ENCODE measurements at regions not wholly inside any gene's neighbourhood (a gene's known extent, or its start where the extent isn't known, plus 50 kb on each side); places are given as distances from the start of the nearest gene placed in this dataset.

GRCh38 chr9:4386819-4387218, 87.0 kb upstream of the GLIS3 start:
- peak; percentile 94 for FAIRE-seq
- no peak for DNase-seq (ENCODE audit: insufficient read length, low spot score)

DNA sequence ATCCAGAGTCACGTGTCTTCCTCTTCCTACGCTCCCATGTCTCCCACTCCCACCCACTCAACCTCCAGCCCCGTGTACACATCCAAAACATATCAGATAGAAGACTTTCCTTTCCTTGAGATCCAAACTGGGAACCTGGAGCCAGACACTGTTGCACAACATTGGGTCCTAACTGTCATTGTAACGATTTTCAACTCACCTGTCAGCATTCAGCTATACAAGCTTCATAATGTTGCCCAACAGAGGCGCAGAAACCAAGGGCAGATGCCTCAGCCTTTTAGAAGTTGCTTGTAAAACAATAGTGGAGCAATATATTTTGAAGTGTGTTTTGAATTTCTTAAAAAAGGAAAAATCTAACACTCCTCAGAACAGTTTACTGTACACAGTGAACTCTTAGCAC, 84.9 kb upstream of the GLIS3 start:
- no peak for FAIRE-seq
- DNase-seq (ENCODE audit: insufficient read length, low spot score): no peak

DNA sequence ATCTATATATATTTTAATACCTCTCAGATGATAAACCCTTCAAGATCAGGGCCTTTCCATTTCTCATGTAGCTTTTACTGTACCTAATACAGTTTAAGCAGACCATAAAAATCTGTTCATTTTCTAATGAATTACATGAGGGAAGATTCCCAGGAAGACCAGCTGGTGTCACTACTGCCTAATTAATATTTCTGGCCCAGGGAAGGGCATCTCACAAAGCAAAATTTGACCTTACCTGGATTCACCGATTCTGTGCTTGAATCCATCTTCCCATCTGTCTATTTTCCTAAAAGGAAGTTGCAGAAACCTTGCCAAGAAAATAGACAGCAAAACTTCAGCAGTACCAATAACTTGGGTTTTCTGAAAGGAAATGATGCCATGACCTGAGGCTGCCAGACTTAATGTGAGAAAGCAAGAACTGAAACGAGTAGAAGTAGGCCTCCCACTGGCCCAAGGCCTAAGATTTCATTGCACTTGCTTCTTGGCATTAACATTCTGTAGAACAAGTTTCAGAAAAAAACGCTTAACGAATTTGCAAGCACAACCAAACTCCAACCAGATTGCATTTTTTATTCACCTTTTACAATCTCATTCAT, 83.0 kb upstream of the GLIS3 start:
- FAIRE-seq (peak; percentile 95), DNase-seq (ENCODE audit: insufficient read length, low spot score) (peak; percentile 19)

- FAIRE-seq (no peak), DNase-seq (ENCODE audit: insufficient read length, low spot score) (no peak)
These were observed 81.9 kb upstream of the GLIS3 start for GRCh38 chr9:4381744-4382143.

GRCh38 chr9:4380406-4380805, 80.5 kb upstream of the GLIS3 start:
- FAIRE-seq (no peak), DNase-seq (ENCODE audit: insufficient read length, low spot score) (no peak)

DNA sequence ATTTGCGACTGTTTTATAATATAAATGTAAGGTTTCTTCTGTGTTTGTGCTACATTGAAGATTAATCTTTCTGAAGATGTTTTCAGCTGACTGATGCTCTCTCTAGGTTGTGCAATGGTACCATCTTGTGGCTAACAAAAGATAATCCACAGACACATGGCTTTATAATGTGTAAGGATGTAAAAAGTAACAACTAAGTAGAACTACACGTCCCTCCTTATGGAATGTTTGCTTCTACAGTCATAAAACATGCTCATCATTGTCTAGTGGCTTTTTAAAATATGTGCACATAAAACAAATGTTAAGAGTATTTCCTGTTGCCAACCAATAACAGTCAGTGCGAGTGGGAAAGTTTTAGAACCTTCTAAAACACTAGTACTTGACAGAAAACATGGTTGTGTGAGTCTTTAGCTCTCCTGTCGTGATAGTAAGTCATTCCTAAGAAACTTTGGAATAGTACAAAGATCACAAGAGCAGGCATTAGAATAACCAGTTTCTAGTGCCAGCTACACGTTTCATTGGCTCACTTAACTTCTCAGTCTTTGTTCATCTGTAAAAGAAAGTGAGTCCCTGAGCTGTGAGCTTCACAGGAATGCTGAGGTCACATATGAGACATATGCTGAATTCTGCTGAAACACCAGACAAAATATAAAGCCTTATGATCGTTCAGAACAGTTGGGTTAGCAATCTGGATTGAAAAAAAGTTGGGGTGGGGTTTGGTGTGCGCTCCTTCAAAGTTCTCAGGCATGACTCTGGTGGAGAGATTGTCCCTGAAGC, 75.7 kb upstream of the GLIS3 start:
- no peak for FAIRE-seq
- no peak for DNase-seq (ENCODE audit: insufficient read length, low spot score)

- no peak for FAIRE-seq
These were observed 71.2 kb upstream of the GLIS3 start for GRCh38 chr9:4371108-4371507.

GRCh38 chr9:4370501-4370900, 70.6 kb upstream of the GLIS3 start:
- no peak for FAIRE-seq
- no peak for DNase-seq (ENCODE audit: insufficient read length, low spot score)

More at GRCh38 chr9:4371108-4371507, 71.2 kb upstream of the GLIS3 start:
- no peak for DNase-seq (ENCODE audit: insufficient read length, low spot score)

DNA sequence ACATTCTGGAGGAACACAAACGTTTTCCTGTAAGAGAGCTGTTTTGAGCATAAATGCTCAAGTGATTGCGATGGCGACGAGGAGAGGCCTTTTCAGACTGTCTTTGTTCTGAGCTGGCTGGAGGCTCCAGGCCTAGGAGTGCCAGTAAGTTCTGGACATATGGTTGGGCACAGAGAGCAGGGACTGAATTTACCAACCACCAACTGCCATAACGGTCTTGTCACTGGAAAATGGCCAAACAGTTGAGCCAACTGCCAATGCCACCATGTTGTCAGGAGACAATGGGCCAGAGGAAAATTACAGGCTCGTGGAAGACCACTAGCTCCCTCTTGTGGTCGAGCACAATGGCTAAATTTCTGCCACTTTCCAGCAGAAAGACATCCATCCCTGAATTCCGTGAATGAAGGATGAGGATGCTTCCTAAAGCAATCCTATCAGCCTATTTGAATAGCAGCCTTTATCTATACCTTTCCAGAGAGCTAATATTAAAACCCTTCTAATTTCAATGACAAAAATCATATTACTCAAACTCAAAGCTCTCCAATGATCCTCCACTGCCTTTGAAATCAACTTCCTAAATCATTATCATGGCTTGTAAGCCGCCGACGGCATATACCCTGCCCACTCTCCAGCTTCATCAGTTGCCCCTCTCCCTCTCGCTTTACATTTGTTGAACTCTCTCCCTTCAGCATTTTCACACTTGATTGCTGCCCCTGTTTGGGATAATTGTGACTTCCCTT, 66.9 kb upstream of the GLIS3 start:
- DNase-seq (ENCODE audit: insufficient read length, low spot score): peak; percentile 14
- FAIRE-seq: peak; percentile 42

GRCh38 chr9:4365055-4365454, 65.2 kb upstream of the GLIS3 start:
- no peak for FAIRE-seq
- DNase-seq (ENCODE audit: insufficient read length, low spot score): no peak

GRCh38 chr9:4362281-4362680, 62.4 kb upstream of the GLIS3 start:
- FAIRE-seq: no peak
- DNase-seq (ENCODE audit: insufficient read length, low spot score): no peak

DNA sequence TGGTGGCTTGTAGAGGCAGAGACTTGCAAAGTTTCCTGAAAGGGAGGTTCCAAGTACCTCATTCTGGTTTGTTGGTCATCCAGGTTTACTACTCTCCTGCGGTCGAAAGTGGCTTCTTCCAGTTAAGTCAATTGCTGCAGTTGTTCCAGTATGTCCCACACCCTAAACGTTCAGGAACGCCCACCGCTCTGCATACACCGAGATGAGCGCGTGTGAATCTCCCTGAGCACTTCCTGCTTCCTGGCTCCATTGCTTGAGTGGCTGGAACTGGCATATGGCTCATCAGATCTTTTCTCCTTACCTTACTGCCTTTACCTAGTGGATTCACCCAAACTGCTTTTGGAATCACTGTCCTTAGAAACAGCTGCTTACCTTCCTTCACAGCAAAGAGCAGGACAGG, 59.1 kb upstream of the GLIS3 start:
- FAIRE-seq (no peak), DNase-seq (ENCODE audit: insufficient read length, low spot score) (no peak)

GRCh38 chr9:4357929-4358328, 58.1 kb upstream of the GLIS3 start:
- no peak for FAIRE-seq
- DNase-seq (ENCODE audit: insufficient read length, low spot score): no peak

- DNase-seq (ENCODE audit: insufficient read length, low spot score): no peak
- no peak for FAIRE-seq
These were observed 56.4 kb upstream of the GLIS3 start for GRCh38 chr9:4356306-4356705.

GRCh38 chr9:4353236-4353635, 53.4 kb upstream of the GLIS3 start:
- DNase-seq (ENCODE audit: insufficient read length, low spot score) (no peak), FAIRE-seq (no peak)

DNA sequence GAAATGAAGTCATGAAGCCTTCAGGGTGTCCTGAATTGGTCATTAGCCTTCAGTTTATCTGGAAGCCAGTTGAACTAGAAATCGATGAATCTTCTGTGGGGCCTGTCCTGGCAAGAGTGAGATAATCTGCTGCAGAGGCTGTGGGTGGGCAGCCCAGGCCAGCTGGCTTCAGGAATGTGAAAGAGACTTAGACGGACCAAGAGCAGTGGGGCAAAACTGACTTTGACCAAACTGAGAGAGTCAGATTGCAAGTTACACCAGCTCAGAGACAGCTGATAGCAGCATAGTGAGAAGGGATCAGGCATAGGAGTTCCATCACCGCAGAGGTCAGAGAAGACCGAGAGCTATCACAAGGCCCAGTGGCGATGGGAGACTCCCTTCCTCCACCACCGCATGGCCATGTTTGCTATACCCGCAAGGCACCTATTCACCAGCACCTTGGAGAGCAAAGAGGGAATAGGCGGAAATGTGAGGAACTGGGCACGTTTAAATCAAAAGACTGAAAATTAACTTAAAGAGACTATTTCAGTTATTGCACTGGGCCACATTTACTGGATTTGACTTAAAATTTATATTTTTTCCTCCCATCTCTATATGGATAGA, 50.0 kb upstream of the GLIS3 start:
- no peak for DNase-seq (ENCODE audit: insufficient read length, low spot score)
- no peak for FAIRE-seq
